Fibroblast of gingiva (primary cell): ENCODE measurements at regions not wholly inside any gene's neighbourhood (a gene's known extent, or its start where the extent isn't known, plus 50 kb on each side); places are given as distances from the start of the nearest gene placed in this dataset.
"Not testable (repeated sequence)": the region's sequence is repeated elsewhere in the genome, so short reads cannot be mapped to it uniquely, and the experiment has no call there.

Experiments used
- DNase-seq: peaks from one replicate; pipeline ENCODE4 v3.0.0-alpha.2; 2011; ENCODE audit warnings: low read depth

DNA sequence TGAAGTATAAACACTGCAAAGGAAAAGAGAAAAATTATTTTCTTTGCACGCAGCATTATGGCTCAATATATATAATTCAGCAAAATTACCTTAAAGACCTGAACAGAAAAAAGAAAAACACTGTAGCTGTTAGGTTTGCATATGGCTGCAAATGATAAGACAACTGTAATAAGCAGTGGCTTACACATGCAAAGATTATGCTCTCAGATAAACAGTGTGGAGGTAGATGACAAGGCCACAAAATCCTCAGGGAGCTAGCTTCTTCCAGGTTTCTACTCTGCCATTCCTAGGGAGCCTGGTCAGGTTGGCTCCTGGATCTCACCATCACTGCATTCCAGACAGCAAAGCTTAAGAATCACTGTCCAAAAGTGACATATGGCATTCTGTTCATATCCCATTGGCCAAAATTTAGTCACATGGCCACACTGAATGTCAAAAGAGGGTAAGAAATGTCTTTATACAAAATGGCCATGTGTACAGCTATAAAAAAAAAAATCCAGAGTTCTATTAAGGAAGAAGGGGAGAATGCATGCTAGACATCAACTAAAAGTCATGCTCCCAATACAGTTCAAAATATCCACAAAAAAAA lies 195.2 kb upstream of the SLC7A11 start:
- DNase-seq = no peak

DNA sequence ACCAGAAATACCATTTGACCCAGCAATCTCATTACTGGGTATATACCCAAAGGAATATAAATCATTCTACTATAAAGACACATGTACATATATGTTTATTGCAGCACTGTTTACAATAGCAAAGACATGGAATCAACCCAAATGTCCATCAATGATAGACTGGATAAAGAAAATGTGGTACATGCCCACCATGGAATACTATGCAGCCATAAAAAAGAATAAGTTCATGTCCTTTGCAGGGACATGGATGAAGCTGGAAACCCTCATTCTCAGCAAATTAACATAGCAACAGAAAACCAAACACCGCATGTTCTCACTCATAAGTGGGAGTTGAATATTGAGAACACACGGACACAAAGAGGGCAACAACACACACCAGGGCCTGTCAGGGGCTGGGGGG lies 193.6 kb upstream of the SLC7A11 start:
- not testable (repeated sequence) for DNase-seq

- DNase-seq = not testable (repeated sequence)
Observed at GRCh38 chr4:138435046-138435445, 192.9 kb upstream of the SLC7A11 start.

- DNase-seq = no peak
Observed at GRCh38 chr4:138428611-138429010, 186.5 kb upstream of the SLC7A11 start.

GRCh38 chr4:138426786-138427185 lies 184.6 kb upstream of the SLC7A11 start:
- DNase-seq = no peak

DNA sequence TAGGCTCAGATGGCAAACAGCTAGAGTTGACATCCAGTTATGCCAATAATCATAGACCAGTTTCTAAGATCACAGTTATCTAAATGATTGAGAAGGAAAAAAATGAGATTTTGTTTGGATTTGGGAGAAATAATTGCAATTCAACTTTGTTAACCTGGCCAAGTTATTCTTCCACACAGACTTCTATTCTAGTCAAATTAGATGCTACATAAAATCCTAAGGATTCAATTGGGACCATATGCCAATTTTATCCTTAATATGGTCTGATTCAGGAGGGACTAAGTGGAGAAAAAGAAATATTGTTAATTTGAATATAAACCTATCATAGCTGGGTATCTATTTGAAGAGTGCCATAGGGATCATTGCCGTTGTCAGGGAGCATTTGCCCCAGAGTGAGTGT lies 178.3 kb upstream of the SLC7A11 start:
- DNase-seq = no peak

- DNase-seq = no peak
Observed at GRCh38 chr4:138414202-138414601, 172.1 kb upstream of the SLC7A11 start.

DNA sequence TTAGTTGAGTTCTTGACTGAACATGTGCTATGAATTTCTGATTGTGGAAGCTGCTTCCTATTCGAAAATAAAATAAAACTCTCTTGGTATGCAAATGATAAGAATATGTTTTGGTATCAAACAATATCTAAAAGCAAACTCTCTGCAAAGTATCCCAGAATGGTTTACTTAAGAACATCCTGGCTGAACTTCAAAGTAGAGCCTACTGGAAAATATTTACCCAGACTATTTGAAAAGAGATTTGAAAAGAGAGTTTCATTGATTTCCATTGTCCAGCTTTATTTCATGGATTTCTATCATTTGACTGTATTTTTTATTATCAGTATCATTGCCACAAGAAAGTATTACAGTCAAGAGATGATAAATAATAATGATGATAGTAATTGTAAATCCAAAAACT lies 171.1 kb upstream of the SLC7A11 start:
- DNase-seq = no peak

- no peak for DNase-seq
Observed at GRCh38 chr4:138412847-138413246, 170.7 kb upstream of the SLC7A11 start.

- DNase-seq = no peak
Observed at GRCh38 chr4:138410266-138410665, 168.1 kb upstream of the SLC7A11 start.

GRCh38 chr4:138409670-138410069 lies 167.5 kb upstream of the SLC7A11 start:
- DNase-seq = no peak

- DNase-seq = no peak
Observed at GRCh38 chr4:138408758-138409157, 166.6 kb upstream of the SLC7A11 start.

GRCh38 chr4:138407329-138407728 lies 165.2 kb upstream of the SLC7A11 start:
- DNase-seq = no peak

DNA sequence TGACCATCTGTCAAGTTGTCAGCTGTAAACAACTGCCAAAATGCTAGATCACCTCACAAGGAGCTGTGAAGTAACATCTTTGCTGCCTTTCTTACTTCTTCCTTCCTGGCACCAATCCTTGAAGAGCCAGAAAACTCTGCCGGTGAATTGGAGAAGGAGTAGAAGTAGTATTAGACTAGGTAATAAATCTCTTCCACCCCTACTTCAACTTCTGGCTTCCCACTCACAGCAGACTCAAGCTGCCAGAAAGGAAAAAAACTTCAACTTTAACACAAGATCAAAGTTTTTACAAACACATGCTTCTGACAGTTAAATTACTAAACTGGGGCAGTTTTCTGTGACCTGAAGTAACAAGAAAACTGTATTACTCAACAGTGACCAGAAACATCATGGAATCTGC lies 164.7 kb upstream of the SLC7A11 start:
- no peak for DNase-seq

- DNase-seq = peak; percentile 57
Observed at GRCh38 chr4:138405934-138406567, 163.9 kb upstream of the SLC7A11 start.

- DNase-seq = no peak
Observed at GRCh38 chr4:138405466-138405891, 163.3 kb upstream of the SLC7A11 start.

DNA sequence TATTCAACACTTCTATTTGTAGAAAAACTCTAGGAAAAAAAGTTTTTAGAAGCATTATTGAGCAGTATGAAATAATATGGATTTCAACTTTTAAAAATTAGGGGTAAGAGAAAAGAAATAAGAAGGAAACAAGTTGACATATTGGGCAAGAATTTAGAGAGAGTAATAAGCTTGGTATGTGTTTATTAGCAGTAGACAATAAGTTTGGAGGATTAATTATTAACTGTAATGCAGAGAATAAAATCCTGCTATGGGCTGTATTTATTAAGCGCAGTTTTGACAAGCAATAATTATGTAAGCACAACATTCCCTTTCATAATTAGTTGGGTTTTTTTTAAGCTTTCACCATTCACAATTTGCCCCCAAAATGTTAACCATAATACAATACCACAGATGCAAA lies 162.7 kb upstream of the SLC7A11 start:
- DNase-seq = no peak

GRCh38 chr4:138404251-138404650 lies 162.1 kb upstream of the SLC7A11 start:
- no peak for DNase-seq

- no peak for DNase-seq
Observed at GRCh38 chr4:138401334-138401733, 159.2 kb upstream of the SLC7A11 start.

GRCh38 chr4:138400543-138400942 lies 158.4 kb upstream of the SLC7A11 start:
- no peak for DNase-seq

- DNase-seq = no peak
Observed at GRCh38 chr4:138400066-138400465, 157.9 kb upstream of the SLC7A11 start.

- no peak for DNase-seq
Observed at GRCh38 chr4:138399081-138399480, 156.9 kb upstream of the SLC7A11 start.

DNA sequence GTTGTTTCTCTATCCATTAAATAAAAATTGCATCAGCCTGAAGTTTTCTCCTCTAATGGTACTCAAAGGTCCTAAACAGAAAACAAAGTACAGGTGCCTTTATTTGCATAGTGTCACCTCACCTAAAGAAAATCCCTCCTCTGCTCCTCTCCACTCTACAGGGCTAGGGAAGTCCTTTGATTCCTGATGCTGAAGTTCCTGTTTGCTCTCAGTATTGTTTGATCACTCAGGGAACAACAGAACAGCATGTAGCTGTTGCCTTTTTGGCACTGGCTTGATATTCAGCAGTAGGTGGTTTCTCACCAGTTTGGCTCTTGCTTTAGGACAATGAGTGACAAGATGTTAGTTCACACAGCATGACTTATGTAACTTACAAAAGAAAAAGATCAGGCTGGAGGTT lies 156.2 kb upstream of the SLC7A11 start:
- DNase-seq = no peak
